ENCODE measurements at regions not wholly inside any gene's neighbourhood (a gene's known extent, or its start where the extent isn't known, plus 50 kb on each side); places are given as distances from the start of the nearest gene placed in this dataset.

GRCh38 chr4:41832961-41833360 lies 84.4 kb upstream of the PHOX2B start:
- FAIRE-seq (no peak), DNase-seq (ENCODE audit: low read depth) (peak; percentile 7)
- TF ChIP-seq, protein P1, sequence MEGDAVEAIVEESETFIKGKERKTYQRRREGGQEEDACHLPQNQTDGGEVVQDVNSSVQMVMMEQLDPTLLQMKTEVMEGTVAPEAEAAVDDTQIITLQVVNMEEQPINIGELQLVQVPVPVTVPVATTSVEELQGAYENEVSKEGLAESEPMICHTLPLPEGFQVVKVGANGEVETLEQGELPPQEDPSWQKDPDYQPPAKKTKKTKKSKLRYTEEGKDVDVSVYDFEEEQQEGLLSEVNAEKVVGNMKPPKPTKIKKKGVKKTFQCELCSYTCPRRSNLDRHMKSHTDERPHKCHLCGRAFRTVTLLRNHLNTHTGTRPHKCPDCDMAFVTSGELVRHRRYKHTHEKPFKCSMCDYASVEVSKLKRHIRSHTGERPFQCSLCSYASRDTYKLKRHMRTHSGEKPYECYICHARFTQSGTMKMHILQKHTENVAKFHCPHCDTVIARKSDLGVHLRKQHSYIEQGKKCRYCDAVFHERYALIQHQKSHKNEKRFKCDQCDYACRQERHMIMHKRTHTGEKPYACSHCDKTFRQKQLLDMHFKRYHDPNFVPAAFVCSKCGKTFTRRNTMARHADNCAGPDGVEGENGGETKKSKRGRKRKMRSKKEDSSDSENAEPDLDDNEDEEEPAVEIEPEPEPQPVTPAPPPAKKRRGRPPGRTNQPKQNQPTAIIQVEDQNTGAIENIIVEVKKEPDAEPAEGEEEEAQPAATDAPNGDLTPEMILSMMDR (IDR thresholded peaks at IDR 0.05; ENCODE audit: insufficient read depth, low read length, severe bottlenecking), result no peak

DNA sequence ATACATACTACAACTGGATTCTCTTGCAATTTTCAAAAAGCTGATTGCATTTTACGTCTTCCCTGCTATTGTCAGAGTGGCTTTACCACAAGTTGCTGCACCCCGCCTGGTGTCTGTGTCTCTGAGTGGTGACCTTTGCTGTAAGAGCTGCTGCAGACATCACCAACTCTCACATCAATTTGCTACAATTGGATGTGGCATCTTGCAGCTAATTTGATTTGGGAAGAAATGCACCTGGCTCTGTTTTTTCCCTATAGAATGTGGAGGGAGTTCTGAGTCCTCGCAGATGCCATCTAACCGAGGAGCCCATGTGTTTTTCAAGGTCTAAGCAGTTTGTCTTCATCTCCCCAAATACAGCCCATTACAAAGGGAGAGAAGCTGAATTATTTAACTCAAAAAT lies 73.8 kb upstream of the PHOX2B start:
- TF ChIP-seq, protein P1 (IDR thresholded peaks at IDR 0.05; ENCODE audit: insufficient read depth, low read length, severe bottlenecking), result no peak
- no peaks in the 10 kb centered on the region for H3K27me3 ChIP-seq (ENCODE audit: control insufficient read depth, insufficient read depth, low read length)
- no peak overlapping the region for H3K4me3 ChIP-seq (ENCODE audit: low read depth, low read length)
- DNase-seq (ENCODE audit: low read depth) (no peak), FAIRE-seq (no peak)
- H3K36me3 ChIP-seq (ENCODE audit: control insufficient read depth, insufficient read depth, low read length), result no peaks in the 10 kb centered on the region

More at GRCh38 chr4:41832961-41833360, 84.4 kb upstream of the PHOX2B start:
- Histone ChIP-seq H3K4me3 (ENCODE audit: low read depth, low read length) (no peak overlapping the region), H3K36me3 (ENCODE audit: control insufficient read depth, insufficient read depth, low read length) (no peaks in the 10 kb centered on the region), H3K27me3 (ENCODE audit: control insufficient read depth, insufficient read depth, low read length) (no peaks in the 10 kb centered on the region)

DNA sequence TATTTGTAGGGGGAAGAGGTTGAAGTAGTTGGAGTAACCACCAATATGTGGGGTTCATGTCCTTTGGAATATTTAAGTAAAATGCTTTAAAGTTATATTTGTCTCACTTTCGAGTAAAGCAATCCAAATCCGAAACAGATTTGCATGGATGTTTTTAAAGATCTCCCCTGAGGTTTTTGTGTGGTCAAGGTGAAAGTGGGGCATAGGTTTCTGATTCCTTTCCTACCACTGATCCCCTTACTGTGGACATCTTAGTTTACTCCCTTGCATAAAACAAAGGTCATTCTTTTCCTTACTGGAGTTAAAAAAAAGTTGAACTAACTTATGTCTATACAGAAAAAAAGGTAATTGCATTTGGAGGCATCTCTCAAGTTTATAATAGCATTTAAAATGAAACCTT lies 71.9 kb upstream of the PHOX2B start:
- H3K27me3 ChIP-seq (ENCODE audit: control insufficient read depth, insufficient read depth, low read length), result no peaks in the 10 kb centered on the region
- H3K36me3 ChIP-seq (ENCODE audit: control insufficient read depth, insufficient read depth, low read length), result no peaks in the 10 kb centered on the region
- TF ChIP-seq, protein P1 (IDR thresholded peaks at IDR 0.05; ENCODE audit: insufficient read depth, low read length, severe bottlenecking), result no peak
- H3K4me3 ChIP-seq (ENCODE audit: low read depth, low read length), result no peak overlapping the region
- DNase-seq (ENCODE audit: low read depth) (no peak), FAIRE-seq (no peak)

GRCh38 chr4:41819621-41820020 lies 71.1 kb upstream of the PHOX2B start:
- Histone ChIP-seq H3K4me3 (ENCODE audit: low read depth, low read length) (no peak overlapping the region), H3K27me3 (ENCODE audit: control insufficient read depth, insufficient read depth, low read length) (no peaks in the 10 kb centered on the region), H3K36me3 (ENCODE audit: control insufficient read depth, insufficient read depth, low read length) (no peaks in the 10 kb centered on the region)
- TF ChIP-seq, protein P1 (IDR thresholded peaks at IDR 0.05; ENCODE audit: insufficient read depth, low read length, severe bottlenecking), result no peak
- DNase-seq (ENCODE audit: low read depth) (no peak), FAIRE-seq (no peak)

GRCh38 chr4:41815473-41815872 lies 66.9 kb upstream of the PHOX2B start:
- no peaks in the 10 kb centered on the region for H3K36me3 ChIP-seq (ENCODE audit: control insufficient read depth, insufficient read depth, low read length)
- no peaks in the 10 kb centered on the region for H3K27me3 ChIP-seq (ENCODE audit: control insufficient read depth, insufficient read depth, low read length)
- no peak overlapping the region for H3K4me3 ChIP-seq (ENCODE audit: low read depth, low read length)
- FAIRE-seq (peak; percentile 73), DNase-seq (ENCODE audit: low read depth) (peak; percentile 5)
- TF ChIP-seq, protein P1 (IDR thresholded peaks at IDR 0.05; ENCODE audit: insufficient read depth, low read length, severe bottlenecking), result no peak

DNA sequence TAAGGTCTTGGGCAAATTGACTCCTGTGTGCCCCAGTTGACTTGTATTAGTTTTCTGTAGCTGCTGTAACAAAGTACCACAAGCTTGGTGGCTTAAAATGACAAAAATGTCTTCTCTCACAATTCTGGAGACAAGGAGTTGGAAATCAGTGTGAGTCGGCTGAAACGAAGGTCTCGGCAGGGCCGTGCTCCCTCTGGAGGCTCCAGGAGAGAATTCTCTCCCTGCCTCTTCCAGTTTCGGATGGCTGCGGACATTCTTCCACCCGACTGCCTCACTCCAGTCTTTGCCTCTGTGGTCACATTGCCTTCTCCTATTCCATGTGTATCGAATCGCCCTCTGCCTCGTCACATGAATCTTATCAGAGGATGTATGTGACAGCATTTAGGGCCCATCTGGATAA lies 66.0 kb upstream of the PHOX2B start:
- Histone ChIP-seq H3K36me3 (ENCODE audit: control insufficient read depth, insufficient read depth, low read length) (no peaks in the 10 kb centered on the region), H3K27me3 (ENCODE audit: control insufficient read depth, insufficient read depth, low read length) (no peaks in the 10 kb centered on the region), H3K4me3 (ENCODE audit: low read depth, low read length) (no peak overlapping the region)
- peak; percentile 43 for FAIRE-seq
- TF ChIP-seq, protein P1 (IDR thresholded peaks at IDR 0.05; ENCODE audit: insufficient read depth, low read length, severe bottlenecking), result peak; percentile 61
- no peak for DNase-seq (ENCODE audit: low read depth)
